ENCODE measurements at regions not wholly inside any gene's neighbourhood (a gene's known extent, or its start where the extent isn't known, plus 50 kb on each side); places are given as distances from the start of the nearest gene placed in this dataset.
A peak's percentile ranks its signal among the peaks of the same experiment; 100 is the strongest.

DNA sequence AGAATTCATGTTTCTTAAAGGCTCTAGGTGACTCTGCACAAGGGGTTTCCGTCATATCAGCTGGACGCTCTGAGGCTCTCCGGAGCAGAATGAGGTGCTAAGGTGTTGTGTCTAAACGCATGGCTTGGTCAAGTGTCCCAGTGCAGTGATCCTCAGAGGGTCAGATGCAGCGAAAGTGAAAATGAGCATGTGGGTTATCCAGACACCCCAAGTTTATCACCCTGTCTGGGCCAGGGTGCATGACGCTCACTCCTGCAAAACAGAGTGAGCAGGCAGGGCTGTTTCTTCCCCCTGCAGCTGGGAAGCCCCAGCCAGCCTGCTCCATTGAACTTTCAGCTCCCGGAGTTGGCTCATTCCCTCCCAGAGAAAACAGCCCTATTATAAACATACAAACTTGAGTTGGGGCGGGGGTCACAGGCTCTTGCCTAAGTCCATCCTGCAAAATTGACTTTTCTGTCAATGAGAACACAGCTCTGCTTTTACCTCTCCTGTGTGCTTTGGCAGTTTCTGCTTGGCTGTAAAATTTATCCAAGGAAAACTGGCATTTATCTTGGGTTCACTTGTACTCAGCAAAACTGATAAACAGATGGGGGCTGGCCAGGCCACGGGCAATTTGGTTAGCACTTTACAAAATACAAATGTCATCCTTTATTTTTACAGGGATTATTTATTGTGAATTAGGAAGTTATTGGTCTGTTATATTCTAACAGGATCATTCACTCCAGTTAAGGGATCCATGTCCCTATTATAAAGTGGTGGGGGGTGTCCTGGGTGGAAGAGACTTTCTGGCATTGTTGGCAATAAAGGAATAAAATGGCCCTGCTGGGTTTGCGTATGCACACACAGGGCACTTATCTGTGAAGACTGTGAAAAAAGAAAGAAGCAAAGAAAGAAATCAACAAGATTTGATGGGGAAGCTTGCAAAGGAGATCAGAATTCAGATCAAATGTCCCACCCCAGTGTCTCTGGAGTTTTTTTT, 154.9 kb downstream of the FOXA2 start (continued):
- TF ChIP-seq, protein P1, sequence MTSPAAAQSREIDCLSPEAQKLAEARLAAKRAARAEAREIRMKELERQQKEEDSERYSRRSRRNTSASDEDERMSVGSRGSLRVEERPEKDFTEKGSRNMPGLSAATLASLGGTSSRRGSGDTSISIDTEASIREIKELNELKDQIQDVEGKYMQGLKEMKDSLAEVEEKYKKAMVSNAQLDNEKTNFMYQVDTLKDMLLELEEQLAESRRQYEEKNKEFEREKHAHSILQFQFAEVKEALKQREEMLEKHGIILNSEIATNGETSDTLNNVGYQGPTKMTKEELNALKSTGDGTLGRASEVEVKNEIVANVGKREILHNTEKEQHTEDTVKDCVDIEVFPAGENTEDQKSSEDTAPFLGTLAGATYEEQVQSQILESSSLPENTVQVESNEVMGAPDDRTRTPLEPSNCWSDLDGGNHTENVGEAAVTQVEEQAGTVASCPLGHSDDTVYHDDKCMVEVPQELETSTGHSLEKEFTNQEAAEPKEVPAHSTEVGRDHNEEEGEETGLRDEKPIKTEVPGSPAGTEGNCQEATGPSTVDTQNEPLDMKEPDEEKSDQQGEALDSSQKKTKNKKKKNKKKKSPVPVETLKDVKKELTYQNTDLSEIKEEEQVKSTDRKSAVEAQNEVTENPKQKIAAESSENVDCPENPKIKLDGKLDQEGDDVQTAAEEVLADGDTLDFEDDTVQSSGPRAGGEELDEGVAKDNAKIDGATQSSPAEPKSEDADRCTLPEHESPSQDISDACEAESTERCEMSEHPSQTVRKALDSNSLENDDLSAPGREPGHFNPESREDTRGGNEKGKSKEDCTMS (CRISPR knock-in tag; conservative IDR thresholded peaks at IDR 0.05): no peak
- TF ChIP-seq THYN1 (CRISPR knock-in tag; IDR thresholded peaks at IDR 0.05; ENCODE audit: borderline replicate concordance, low read depth): no peak
- peak; percentile 85 for TF ChIP-seq ZNF333 (CRISPR knock-in tag; IDR thresholded peaks at IDR 0.05; ENCODE audit: borderline replicate concordance)
- TF ChIP-seq, protein P2, sequence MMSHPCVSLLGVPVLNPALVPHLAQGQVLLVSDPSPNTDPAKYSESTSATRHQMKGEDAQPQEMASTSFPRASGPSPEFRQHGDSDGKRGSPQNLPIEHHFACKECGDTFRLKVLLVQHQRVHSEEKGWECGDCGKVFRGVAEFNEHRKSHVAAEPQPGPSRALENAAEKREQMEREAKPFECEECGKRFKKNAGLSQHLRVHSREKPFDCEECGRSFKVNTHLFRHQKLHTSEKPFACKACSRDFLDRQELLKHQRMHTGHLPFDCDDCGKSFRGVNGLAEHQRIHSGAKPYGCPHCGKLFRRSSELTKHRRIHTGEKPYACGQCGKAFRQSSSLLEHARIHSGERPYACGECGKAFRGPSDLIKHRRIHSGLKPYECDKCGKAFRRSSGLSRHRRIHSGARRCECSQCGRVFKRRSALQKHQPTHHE (CRISPR knock-in tag; IDR thresholded peaks at IDR 0.05; ENCODE audit: borderline replicate concordance): peak; percentile 76; the same call in 1 of the 2 replicates
- no peak for TF ChIP-seq ZNF10 (CRISPR knock-in tag; IDR thresholded peaks at IDR 0.05; ENCODE audit: borderline replicate concordance, low read depth)
- TF ChIP-seq ELF1 (CRISPR knock-in tag; IDR thresholded peaks at IDR 0.05): no peak; the same call in 1 of the 2 replicates
- TF ChIP-seq SMAD9 (CRISPR knock-in tag; IDR thresholded peaks at IDR 0.05): no peak; the same call in 1 of the 2 replicates
- 0 out of 2 replicates have a peak, but pooled peaks have one; percentile 28 for TF ChIP-seq ZNF724P (CRISPR knock-in tag; IDR thresholded peaks at IDR 0.05; ENCODE audit: borderline replicate concordance)
- TF ChIP-seq, protein P3, sequence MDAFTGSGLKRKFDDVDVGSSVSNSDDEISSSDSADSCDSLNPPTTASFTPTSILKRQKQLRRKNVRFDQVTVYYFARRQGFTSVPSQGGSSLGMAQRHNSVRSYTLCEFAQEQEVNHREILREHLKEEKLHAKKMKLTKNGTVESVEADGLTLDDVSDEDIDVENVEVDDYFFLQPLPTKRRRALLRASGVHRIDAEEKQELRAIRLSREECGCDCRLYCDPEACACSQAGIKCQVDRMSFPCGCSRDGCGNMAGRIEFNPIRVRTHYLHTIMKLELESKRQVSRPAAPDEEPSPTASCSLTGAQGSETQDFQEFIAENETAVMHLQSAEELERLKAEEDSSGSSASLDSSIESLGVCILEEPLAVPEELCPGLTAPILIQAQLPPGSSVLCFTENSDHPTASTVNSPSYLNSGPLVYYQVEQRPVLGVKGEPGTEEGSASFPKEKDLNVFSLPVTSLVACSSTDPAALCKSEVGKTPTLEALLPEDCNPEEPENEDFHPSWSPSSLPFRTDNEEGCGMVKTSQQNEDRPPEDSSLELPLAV (CRISPR knock-in tag; conservative IDR thresholded peaks at IDR 0.05; ENCODE audit: low read depth): no peak
- peak; percentile 52; the same call in 1 of the 2 replicates for TF ChIP-seq ZHX2 (IDR thresholded peaks at IDR 0.05; ENCODE audit: low read depth)
- peak; percentile 83; the same call in 1 of the 2 replicates for TF ChIP-seq ZHX2 (CRISPR knock-in tag; IDR thresholded peaks at IDR 0.05; ENCODE audit: borderline replicate concordance)
- peak; percentile 87; the same call in 1 of the 2 replicates for TF ChIP-seq SALL2 (CRISPR knock-in tag; IDR thresholded peaks at IDR 0.05)
- TF ChIP-seq MTA1 (CRISPR knock-in tag; IDR thresholded peaks at IDR 0.05; ENCODE audit: borderline replicate concordance): peak; percentile 77
- 0 out of 2 replicates have a peak, but pooled peaks have one; percentile 67 for TF ChIP-seq ZNF136 (CRISPR knock-in tag; IDR thresholded peaks at IDR 0.05; ENCODE audit: low read depth)
- no peak for TF ChIP-seq KDM2A (CRISPR knock-in tag; IDR thresholded peaks at IDR 0.05; ENCODE audit: borderline replicate concordance, low read depth)

Measured in HepG2 (cell line).